Trophoblast cell (in vitro differentiated cells and primary cell): ENCODE measurements at regions not wholly inside any gene's neighbourhood (a gene's known extent, or its start where the extent isn't known, plus 50 kb on each side); places are given as distances from the start of the nearest gene placed in this dataset.

Experiments
- DNase-seq, 2 donors: peaks; one replicate each; pipeline ENCODE4 v3.0.0-alpha.2; 2016
- H2AFZ ChIP-seq: 2 replicates; pipeline ENCODE4 v1.6.1; 2013; ENCODE audit warnings: low read length, moderate library complexity, mild to moderate bottlenecking; ENCODE audit not compliant: insufficient read depth, poor library complexity
- H2AK5ac ChIP-seq: 2 replicates; pipeline ENCODE4 v1.6.1; 2013; ENCODE audit warnings: mild to moderate bottlenecking, low read length
- H2BK120ac ChIP-seq: 2 replicates; pipeline ENCODE4 v1.6.1; 2013; ENCODE audit warnings: low read length, mild to moderate bottlenecking, moderate library complexity; ENCODE audit not compliant: insufficient read depth, poor library complexity
- H2BK12ac ChIP-seq: 2 replicates; pipeline ENCODE4 v1.6.1; 2013; ENCODE audit warnings: mild to moderate bottlenecking, low read length, moderate library complexity
- H2BK5ac ChIP-seq: 2 replicates; pipeline ENCODE4 v1.6.1; 2013; ENCODE audit warnings: low read length, low read depth, moderate library complexity, mild to moderate bottlenecking; ENCODE audit not compliant: poor library complexity
- H3K14ac ChIP-seq: 2 replicates; pipeline ENCODE4 v1.6.1; 2013; ENCODE audit warnings: mild to moderate bottlenecking, low read length
- H3K18ac ChIP-seq: 2 replicates; pipeline ENCODE4 v1.6.1; 2013; ENCODE audit warnings: mild to moderate bottlenecking, low read length
- H3K23ac ChIP-seq: 2 replicates; pipeline ENCODE4 v1.6.1; 2013; ENCODE audit warnings: low read length
- H3K27ac ChIP-seq: 2 replicates; pipeline ENCODE4 v1.5.1; 2013; ENCODE audit warnings: low read depth, mild to moderate bottlenecking, inconsistent platforms, low read length, moderate library complexity
- H3K27me3 ChIP-seq: 2 replicates; pipeline ENCODE4 v1.6.1; 2013; ENCODE audit warnings: inconsistent platforms, mild to moderate bottlenecking, low read length, moderate library complexity; ENCODE audit not compliant: insufficient read depth
- H3K36me3 ChIP-seq, 2 experiments: 1 replicate in 1 of 2; 2 replicates in 1 of 2; pipeline ENCODE4 v1.6.1; 2013; ENCODE audit warnings: low read length in 2 of 2, mild to moderate bottlenecking in 2 of 2, moderate library complexity in 1 of 2; ENCODE audit not compliant: insufficient read depth in 2 of 2, control insufficient read depth in 1 of 2
- H3K4ac ChIP-seq: 2 replicates; pipeline ENCODE4 v1.6.1; 2013; ENCODE audit warnings: low read depth, mild to moderate bottlenecking, low read length, moderate library complexity
- H3K4me1 ChIP-seq, 2 experiments: 1 replicate in 1 of 2; 2 replicates in 1 of 2; pipeline ENCODE4 v1.6.1; 2013; ENCODE audit warnings: low read length in 2 of 2, mild to moderate bottlenecking in 2 of 2, moderate library complexity in 1 of 2; ENCODE audit not compliant: insufficient read depth in 2 of 2, control insufficient read depth in 1 of 2
- H3K4me2 ChIP-seq: 2 replicates; pipeline ENCODE4 v1.6.1; 2013; ENCODE audit warnings: inconsistent platforms, mild to moderate bottlenecking, low read length, moderate library complexity
- H3K4me3 ChIP-seq: 2 replicates; pipeline ENCODE4 v1.5.1; 2013; ENCODE audit warnings: mild to moderate bottlenecking, low read depth, low read length, inconsistent platforms
- H3K79me1 ChIP-seq: one replicate; pipeline ENCODE4 v1.6.1; 2013; ENCODE audit warnings: low read length
- H3K79me2 ChIP-seq: 2 replicates; pipeline ENCODE4 v1.6.1; 2013; ENCODE audit warnings: low read length, mild to moderate bottlenecking; ENCODE audit not compliant: control insufficient read depth, insufficient read depth, poor library complexity
- H3K9ac ChIP-seq: 2 replicates; pipeline ENCODE4 v1.6.1; 2013; ENCODE audit warnings: mild to moderate bottlenecking, low read length
- H3K9me3 ChIP-seq: 2 replicates; pipeline ENCODE4 v1.6.1; 2013; ENCODE audit warnings: low read depth, mild to moderate bottlenecking, control low read depth, inconsistent platforms, low read length; ENCODE audit not compliant: insufficient read depth
- H4K12ac ChIP-seq: 2 replicates; pipeline ENCODE4 v1.6.1; 2013; ENCODE audit warnings: low read depth, mild to moderate bottlenecking, low read length, moderate library complexity
- H4K8ac ChIP-seq: 2 replicates; pipeline ENCODE4 v1.6.1; 2013; ENCODE audit warnings: low read depth, mild to moderate bottlenecking, low read length, moderate library complexity
- H4K91ac ChIP-seq: one replicate; pipeline ENCODE4 v1.6.1; 2013; ENCODE audit warnings: low read depth, mild to moderate bottlenecking, low read length, moderate library complexity
- WGBS: extraction: QIAGEN DNeasy Blood & Tissue Kit; methylation state at CpG from one replicate; pipeline ENCODE4 v1.1.7; 2013; ENCODE audit warnings: missing lambda C conversion rate; ENCODE audit not compliant: insufficient read length, insufficient coverage; ENCODE audit errors: extremely low coverage; 5-methylcytosine and 5-hydroxymethylcytosine counted together

- no peak overlapping the region for H4K91ac ChIP-seq
- no peak overlapping the region for H4K12ac ChIP-seq
- WGBS: no CpG with 5 or more reads among the region's 1 CpG
Observed at GRCh38 chr9:17993024-17993423, 414.2 kb downstream of the SH3GL2 start.

GRCh38 chr9:17994695-17995425 is 416.0 kb downstream of the SH3GL2 start:
- no peak overlapping the region for H2AK5ac ChIP-seq
- WGBS: no CpG with 5 or more reads among the region's 4 CpGs
- no peak for DNase-seq

More at GRCh38 chr9:17993024-17993423, 414.2 kb downstream of the SH3GL2 start:
- H3K4me2 ChIP-seq: no peak overlapping the region
- no peaks in the 10 kb centered on the region for H3K79me2 ChIP-seq
- no peak overlapping the region for H3K4me3 ChIP-seq
- H2AK5ac ChIP-seq: no peak overlapping the region
- H3K79me1 ChIP-seq: no peaks in the 10 kb centered on the region
- H2BK120ac ChIP-seq: no peak overlapping the region
- H4K8ac ChIP-seq: no peak overlapping the region
- H3K9ac ChIP-seq: no peak overlapping the region
- no peaks in the 10 kb centered on the region for H3K36me3 ChIP-seq
- no peak overlapping the region for H3K14ac ChIP-seq
- no peak overlapping the region for H2AFZ ChIP-seq
- no peaks in the 10 kb centered on the region for H3K27me3 ChIP-seq
- no peak overlapping the region for H3K4ac ChIP-seq
- H2BK12ac ChIP-seq: no peak overlapping the region
- no peak overlapping the region for H3K27ac ChIP-seq
- no peak overlapping the region for H2BK5ac ChIP-seq
- H3K18ac ChIP-seq: no peak overlapping the region
- no peaks in the 10 kb centered on the region for H3K4me1 ChIP-seq
- H3K9me3 ChIP-seq: no peaks in the 10 kb centered on the region
- H3K23ac ChIP-seq: no peak overlapping the region
- no peak for DNase-seq

GRCh38 chr9:17996728-17997127 is 417.9 kb downstream of the SH3GL2 start:
- no peak overlapping the region for H3K4me3 ChIP-seq
- H3K27ac ChIP-seq: no peak overlapping the region
- H3K4me2 ChIP-seq: no peak overlapping the region
- H3K4me1 ChIP-seq: no peaks in the 10 kb centered on the region
- WGBS: no CpG with 5 or more reads among the region's 1 CpG
- no peak overlapping the region for H2BK120ac ChIP-seq
- H3K79me1 ChIP-seq: no peaks in the 10 kb centered on the region
- no peaks in the 10 kb centered on the region for H3K27me3 ChIP-seq
- DNase-seq: no peak
- H2AFZ ChIP-seq: no peak overlapping the region
- no peak overlapping the region for H3K23ac ChIP-seq
- no peak overlapping the region for H3K9ac ChIP-seq
- no peak overlapping the region for H3K18ac ChIP-seq
- no peak overlapping the region for H2BK12ac ChIP-seq
- H3K79me2 ChIP-seq: no peaks in the 10 kb centered on the region
- no peak overlapping the region for H4K8ac ChIP-seq
- H3K9me3 ChIP-seq: no peaks in the 10 kb centered on the region
- H3K4ac ChIP-seq: no peak overlapping the region
- H3K36me3 ChIP-seq: no peaks in the 10 kb centered on the region
- no peak overlapping the region for H4K12ac ChIP-seq
- no peak overlapping the region for H3K14ac ChIP-seq
- H4K91ac ChIP-seq: no peak overlapping the region
- H2BK5ac ChIP-seq: no peak overlapping the region
- no peak overlapping the region for H2AK5ac ChIP-seq

More at GRCh38 chr9:17994695-17995425, 416.0 kb downstream of the SH3GL2 start:
- Histone ChIP-seq H3K79me1 (no peaks in the 10 kb centered on the region), H3K18ac (no peak overlapping the region), H2BK120ac (no peak overlapping the region), H3K14ac (no peak overlapping the region), H3K4ac (no peak overlapping the region), H4K8ac (no peak overlapping the region), H2BK12ac (no peak overlapping the region), H2AFZ (no peak overlapping the region), H3K27me3 (no peaks in the 10 kb centered on the region), H3K36me3 (no peaks in the 10 kb centered on the region), H4K91ac (no peak overlapping the region), H3K23ac (no peak overlapping the region), H3K9ac (no peak overlapping the region), H3K4me1 (no peaks in the 10 kb centered on the region), H3K79me2 (no peaks in the 10 kb centered on the region), H3K27ac (no peak overlapping the region), H3K9me3 (no peaks in the 10 kb centered on the region), H3K4me3 (no peak overlapping the region), H3K4me2 (no peak overlapping the region), H2BK5ac (no peak overlapping the region), H4K12ac (no peak overlapping the region)

- Histone ChIP-seq H3K79me1 (no peaks in the 10 kb centered on the region), H3K79me2 (no peaks in the 10 kb centered on the region), H3K14ac (no peak overlapping the region), H3K4me1 (no peaks in the 10 kb centered on the region), H2BK120ac (no peak overlapping the region), H3K18ac (no peak overlapping the region), H3K27ac (no peak overlapping the region), H4K12ac (no peak overlapping the region), H3K23ac (no peak overlapping the region), H3K4me2 (no peak overlapping the region), H4K91ac (no peak overlapping the region), H3K36me3 (no peaks in the 10 kb centered on the region), H2BK12ac (no peak overlapping the region), H4K8ac (no peak overlapping the region), H3K9ac (no peak overlapping the region), H2AK5ac (no peak overlapping the region), H3K27me3 (no peaks in the 10 kb centered on the region), H2AFZ (no peak overlapping the region), H2BK5ac (no peak overlapping the region), H3K4me3 (no peak overlapping the region), H3K4ac (no peak overlapping the region), H3K9me3 (no peaks in the 10 kb centered on the region)
- DNase-seq: peak in 1 of 2 donors; percentile 11
- WGBS: no CpG with 5 or more reads among the region's 4 CpGs
Observed at GRCh38 chr9:18002718-18003438, 424.0 kb downstream of the SH3GL2 start.
